Suprapubic skin (tissue), 4 donors: ENCODE measurements at regions not wholly inside any gene's neighbourhood (a gene's known extent, or its start where the extent isn't known, plus 50 kb on each side); places are given as distances from the start of the nearest gene placed in this dataset.

ENCODE experiments used
- DNase-seq, 2 donors: peaks; one replicate each; pipeline ENCODE4 v3.0.0-alpha.2; 2019; ENCODE audit warnings: low spot score in 2 of 2
- H3K27ac ChIP-seq: fragments of 200-600 bp; sonication (generic); one replicate; pipeline ENCODE4 v1.5.1; 2019
- H3K27me3 ChIP-seq: fragments of 200-600 bp; sonication (generic); one replicate; pipeline ENCODE4 v1.5.1; 2019
- H3K36me3 ChIP-seq: fragments of 200-600 bp; sonication (generic); one replicate; pipeline ENCODE4 v1.5.1; 2019
- H3K4me1 ChIP-seq: fragments of 200-600 bp; sonication (generic); one replicate; pipeline ENCODE4 v1.5.1; 2019
- H3K4me3 ChIP-seq: fragments of 200-600 bp; sonication (generic); one replicate; pipeline ENCODE4 v1.5.1; 2019; ENCODE audit warnings: mild to moderate bottlenecking
- H3K9me3 ChIP-seq: fragments of 200-600 bp; sonication (generic); one replicate; pipeline ENCODE4 v1.5.1; 2019
- EP300 ChIP-seq: sonication (generic); formaldehyde crosslinking; IDR thresholded peaks from one replicate; pipeline ENCODE4 v1.6.1; 2017; ENCODE audit warnings: antibody characterized with exemption
- POLR2A ChIP-seq, 2 donors: fragments of 450-650 bp; IDR thresholded peaks; one replicate each; pipeline ENCODE4 v1.6.1; 2017; ENCODE audit warnings: antibody characterized with exemption in 2 of 2, mild to moderate bottlenecking in 2 of 2, moderate library complexity in 2 of 2
- POLR2AphosphoS5 ChIP-seq, 3 donors: sonication (generic); formaldehyde crosslinking; IDR thresholded peaks; one replicate each; pipeline ENCODE4 v1.6.1; 2017; ENCODE audit warnings: antibody characterized with exemption in 3 of 3
- WGBS: methylation state at CpG from one replicate; pipeline ENCODE4 v1.1.5; 2018; 5-methylcytosine and 5-hydroxymethylcytosine counted together
- TF ChIP-seq, protein P1 (sequence below), 2 donors: fragments of 200-600 bp in 1 of 2; fragments of 450-650 bp in 1 of 2; sonication (generic) in 1 of 2; IDR thresholded peaks; one replicate each; pipeline ENCODE4 v1.5.1; 2016 to 2019; ENCODE audit warnings: antibody characterized with exemption in 2 of 2, mild to moderate bottlenecking in 1 of 2, moderate library complexity in 1 of 2

DNA sequence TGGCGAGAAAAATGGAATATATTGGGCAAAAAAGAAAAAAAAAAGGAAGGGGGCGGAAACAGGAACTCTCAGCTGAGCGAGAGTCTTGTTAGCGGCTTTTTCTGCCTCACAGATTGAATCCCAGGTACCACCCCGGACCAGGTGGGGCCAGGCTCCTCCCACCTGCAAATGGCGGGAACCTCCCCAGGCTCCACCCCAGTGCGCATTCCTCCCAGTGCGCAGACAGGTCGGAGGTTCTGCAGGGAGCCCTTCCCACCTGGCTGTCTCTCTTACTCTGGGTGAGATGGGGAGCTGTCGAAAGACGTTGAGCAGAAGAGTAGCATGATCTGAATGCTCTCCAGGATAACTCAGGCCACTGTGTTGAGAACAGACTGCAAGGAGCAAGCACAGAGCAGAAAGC is 57.0 kb upstream of the ETV6 start:
- TF ChIP-seq, protein P1, sequence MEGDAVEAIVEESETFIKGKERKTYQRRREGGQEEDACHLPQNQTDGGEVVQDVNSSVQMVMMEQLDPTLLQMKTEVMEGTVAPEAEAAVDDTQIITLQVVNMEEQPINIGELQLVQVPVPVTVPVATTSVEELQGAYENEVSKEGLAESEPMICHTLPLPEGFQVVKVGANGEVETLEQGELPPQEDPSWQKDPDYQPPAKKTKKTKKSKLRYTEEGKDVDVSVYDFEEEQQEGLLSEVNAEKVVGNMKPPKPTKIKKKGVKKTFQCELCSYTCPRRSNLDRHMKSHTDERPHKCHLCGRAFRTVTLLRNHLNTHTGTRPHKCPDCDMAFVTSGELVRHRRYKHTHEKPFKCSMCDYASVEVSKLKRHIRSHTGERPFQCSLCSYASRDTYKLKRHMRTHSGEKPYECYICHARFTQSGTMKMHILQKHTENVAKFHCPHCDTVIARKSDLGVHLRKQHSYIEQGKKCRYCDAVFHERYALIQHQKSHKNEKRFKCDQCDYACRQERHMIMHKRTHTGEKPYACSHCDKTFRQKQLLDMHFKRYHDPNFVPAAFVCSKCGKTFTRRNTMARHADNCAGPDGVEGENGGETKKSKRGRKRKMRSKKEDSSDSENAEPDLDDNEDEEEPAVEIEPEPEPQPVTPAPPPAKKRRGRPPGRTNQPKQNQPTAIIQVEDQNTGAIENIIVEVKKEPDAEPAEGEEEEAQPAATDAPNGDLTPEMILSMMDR (IDR thresholded peaks at IDR 0.05), result no peak
- TF ChIP-seq POLR2AphosphoS5 (IDR thresholded peaks at IDR 0.05), result no peak
- TF ChIP-seq EP300, result no peak
- no peak for TF ChIP-seq POLR2A (IDR thresholded peaks at IDR 0.05)
- Histone ChIP-seq H3K9me3 (no peaks in the 10 kb centered on the region), H3K4me1 (no peaks in the 10 kb centered on the region), H3K4me3 (no peak overlapping the region), H3K27me3 (no peaks in the 10 kb centered on the region), H3K36me3 (no peaks in the 10 kb centered on the region), H3K27ac (no peak overlapping the region)
- 96% methylated on average over 11 of the region's 11 CpGs for WGBS
- DNase-seq, result no peak

DNA sequence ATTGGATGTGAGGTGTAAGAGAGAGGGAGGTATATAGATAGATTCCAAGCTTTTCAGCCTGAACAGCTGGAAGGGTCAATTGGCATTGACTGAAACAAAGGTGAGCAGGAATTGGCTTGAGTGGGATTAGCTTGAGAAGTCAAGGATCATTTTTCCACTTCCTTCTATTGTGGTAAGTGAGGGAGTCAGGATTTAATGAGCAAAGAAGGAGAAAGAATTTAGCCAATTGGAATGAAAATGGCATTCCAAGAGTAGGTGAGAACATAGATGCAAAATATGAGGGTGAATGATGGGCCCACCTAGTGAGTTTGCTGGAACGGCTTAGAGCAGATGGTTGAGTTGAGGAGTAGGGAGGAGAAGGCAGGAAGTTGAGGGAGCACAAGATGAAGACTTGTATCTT is 56.5 kb upstream of the ETV6 start:
- Histone ChIP-seq H3K9me3 (no peaks in the 10 kb centered on the region), H3K4me1 (no peaks in the 10 kb centered on the region), H3K27ac (no peak overlapping the region), H3K36me3 (no peaks in the 10 kb centered on the region), H3K4me3 (no peak overlapping the region), H3K27me3 (no peaks in the 10 kb centered on the region)
- WGBS, result 82% methylated on average over 1 of the region's 1 CpG
- no peak for TF ChIP-seq POLR2AphosphoS5 (IDR thresholded peaks at IDR 0.05)
- TF ChIP-seq, protein P1 (IDR thresholded peaks at IDR 0.05), result no peak
- DNase-seq, result no peak

DNA sequence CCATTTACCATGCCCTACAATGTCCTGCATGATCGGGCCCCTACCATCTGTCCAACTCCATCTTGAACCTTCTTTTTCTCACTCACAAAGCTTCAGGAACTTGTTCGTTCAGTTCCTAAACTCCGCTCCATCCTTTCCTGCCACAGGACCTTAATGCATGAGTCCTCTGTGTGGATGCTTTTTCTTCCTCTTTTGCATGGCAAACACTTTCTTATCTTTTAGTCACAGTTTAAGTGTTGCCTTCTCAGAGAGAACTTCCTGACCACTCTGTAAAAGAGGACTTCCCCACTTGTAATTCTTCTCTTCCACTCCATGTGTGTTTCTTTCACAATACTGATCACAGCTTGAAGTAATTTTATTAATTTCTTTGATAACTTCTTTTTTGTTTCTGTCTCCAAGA is 54.4 kb upstream of the ETV6 start:
- 88% methylated on average over 2 of the region's 3 CpGs for WGBS
- no peak overlapping the region for H3K4me3 ChIP-seq
- no peak for TF ChIP-seq POLR2AphosphoS5 (IDR thresholded peaks at IDR 0.05)
- no peak for TF ChIP-seq EP300
- TF ChIP-seq POLR2A (IDR thresholded peaks at IDR 0.05), result no peak
- TF ChIP-seq, protein P1 (IDR thresholded peaks at IDR 0.05), result no peak
- no peaks in the 10 kb centered on the region for H3K9me3 ChIP-seq
- no peaks in the 10 kb centered on the region for H3K36me3 ChIP-seq
- no peaks in the 10 kb centered on the region for H3K27me3 ChIP-seq
- no peak for DNase-seq
- H3K4me1 ChIP-seq, result no peaks in the 10 kb centered on the region
- H3K27ac ChIP-seq, result no peak overlapping the region

DNA sequence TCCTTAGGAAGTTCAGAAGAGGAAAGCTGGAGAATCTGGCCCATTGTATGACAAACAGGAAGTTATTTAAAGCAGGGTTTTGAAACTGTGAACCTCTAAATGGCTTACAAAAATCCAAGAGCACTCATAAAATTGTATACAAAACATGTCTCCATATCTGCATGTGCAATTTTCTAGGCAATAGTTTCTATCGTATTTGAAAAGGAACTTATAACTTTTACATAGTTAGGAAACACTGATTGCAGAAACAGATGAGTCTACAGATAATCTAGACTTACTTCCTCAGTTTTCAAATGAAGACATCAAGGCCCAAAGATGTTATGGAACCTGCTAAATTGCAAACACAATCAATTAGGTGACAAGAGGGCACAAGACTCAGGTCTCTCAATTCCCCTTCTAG is 53.3 kb upstream of the ETV6 start:
- TF ChIP-seq, protein P1 (IDR thresholded peaks at IDR 0.05), result no peak
- TF ChIP-seq EP300 (no peak), POLR2A (IDR thresholded peaks at IDR 0.05) (no peak), POLR2AphosphoS5 (IDR thresholded peaks at IDR 0.05) (no peak)
- Histone ChIP-seq H3K4me1 (no peaks in the 10 kb centered on the region), H3K4me3 (no peak overlapping the region), H3K9me3 (no peaks in the 10 kb centered on the region), H3K36me3 (no peaks in the 10 kb centered on the region), H3K27me3 (no peaks in the 10 kb centered on the region), H3K27ac (no peak overlapping the region)
- WGBS, result 75% methylated on average over 1 of the region's 1 CpG
- no peak for DNase-seq

DNA sequence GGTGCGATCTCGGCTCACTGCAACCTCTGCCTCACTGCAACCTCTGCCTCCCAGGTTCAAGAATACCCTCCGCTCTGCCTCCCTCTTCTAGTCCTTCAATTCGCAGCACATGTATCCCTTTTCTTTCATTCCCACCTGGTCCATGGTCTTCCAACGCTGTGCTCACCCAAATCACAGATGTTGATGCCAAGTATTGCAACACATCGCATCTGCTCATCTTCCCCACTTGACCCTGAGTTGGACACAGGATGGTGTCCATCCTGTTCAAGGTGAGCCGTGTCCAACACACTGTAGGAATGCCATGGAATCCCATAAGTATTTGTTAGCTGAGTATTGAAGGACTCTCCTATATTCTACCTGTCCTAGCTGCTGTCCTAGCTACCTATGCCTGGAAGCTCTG is 50.6 kb upstream of the ETV6 start:
- no peak overlapping the region for H3K4me3 ChIP-seq
- no peaks in the 10 kb centered on the region for H3K27me3 ChIP-seq
- H3K36me3 ChIP-seq, result no peaks in the 10 kb centered on the region
- TF ChIP-seq POLR2AphosphoS5 (IDR thresholded peaks at IDR 0.05), result no peak
- no peak for TF ChIP-seq EP300
- no peak for TF ChIP-seq POLR2A (IDR thresholded peaks at IDR 0.05)
- TF ChIP-seq, protein P1 (IDR thresholded peaks at IDR 0.05), result no peak
- DNase-seq, result no peak
- 66% methylated on average over 7 of the region's 7 CpGs for WGBS
- H3K4me1 ChIP-seq, result no peaks in the 10 kb centered on the region
- no peak overlapping the region for H3K27ac ChIP-seq
- no peaks in the 10 kb centered on the region for H3K9me3 ChIP-seq
